HUES48 (cell line): ENCODE measurements at regions not wholly inside any gene's neighbourhood (a gene's known extent, or its start where the extent isn't known, plus 50 kb on each side); places are given as distances from the start of the nearest gene placed in this dataset.
A peak's percentile ranks its signal among the peaks of the same experiment; 100 is the strongest.

ENCODE experiments used
- H3K27ac ChIP-seq: one replicate; pipeline ENCODE4 v1.7.0; 2013; ENCODE audit warnings: low read depth, low read length, inconsistent platforms
- H3K27me3 ChIP-seq: 2 replicates; pipeline ENCODE4 v1.6.1; 2013; ENCODE audit warnings: mild to moderate bottlenecking, low read length; ENCODE audit not compliant: control insufficient read depth, insufficient read depth
- H3K36me3 ChIP-seq: 2 replicates; pipeline ENCODE4 v1.6.1; 2013; ENCODE audit warnings: low read length; ENCODE audit not compliant: control insufficient read depth, insufficient read depth
- H3K4me1 ChIP-seq: 2 replicates; pipeline ENCODE4 v1.6.1; 2013; ENCODE audit warnings: mild to moderate bottlenecking, low read length; ENCODE audit not compliant: control insufficient read depth, insufficient read depth
- H3K4me3 ChIP-seq: 2 replicates; pipeline ENCODE4 v1.5.1; 2013; ENCODE audit warnings: mild to moderate bottlenecking, low read depth, low read length
- H3K9ac ChIP-seq: 2 replicates; pipeline ENCODE4 v1.6.1; 2013; ENCODE audit warnings: mild to moderate bottlenecking, low read depth, low read length, moderate library complexity
- H3K9me3 ChIP-seq: 2 replicates; pipeline ENCODE4 v1.6.1; 2013; ENCODE audit warnings: low read length; ENCODE audit not compliant: control insufficient read depth, insufficient read depth

DNA sequence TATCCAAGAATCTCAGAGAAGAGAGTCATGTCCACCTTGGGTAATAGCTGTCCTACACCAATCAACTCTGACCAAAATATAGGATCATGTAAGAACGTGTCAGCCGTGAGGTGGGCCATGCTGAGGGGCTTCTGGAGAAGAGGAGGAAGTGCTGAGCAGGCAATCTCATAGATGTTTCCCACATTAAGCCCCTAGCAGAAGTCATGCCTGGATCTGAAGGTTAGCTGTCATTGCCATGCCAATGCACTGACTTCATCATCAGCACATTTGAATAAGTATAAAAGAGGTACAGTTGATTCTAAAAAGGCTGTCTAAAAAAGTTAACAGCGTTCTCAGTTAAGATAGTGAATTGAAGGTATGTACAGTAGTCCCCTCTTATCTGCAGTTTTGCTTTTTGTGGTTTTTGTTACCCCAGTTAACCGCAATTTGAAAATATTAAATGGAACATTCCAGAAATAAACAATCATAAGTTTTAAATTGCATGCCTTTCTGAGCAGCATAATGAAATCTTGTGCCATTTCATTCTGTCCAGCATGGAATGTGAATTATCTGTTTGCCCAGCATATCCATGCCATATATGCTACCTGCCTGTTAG, 67.2 kb upstream of the TMEM17 start:
- no peaks in the 10 kb centered on the region for H3K36me3 ChIP-seq
- peaks cover 26% of the 10 kb centered on the region for H3K27me3 ChIP-seq
- no peak overlapping the region for H3K27ac ChIP-seq
- H3K4me1 ChIP-seq, result peaks cover 16% of the 10 kb centered on the region
- no peak overlapping the region for H3K9ac ChIP-seq
- H3K4me3 ChIP-seq, result no peak overlapping the region
- H3K9me3 ChIP-seq, result no peaks in the 10 kb centered on the region

GRCh38 chr2:62570861-62571698, 65.1 kb upstream of the TMEM17 start:
- no peak overlapping the region for H3K27ac ChIP-seq
- no peaks in the 10 kb centered on the region for H3K36me3 ChIP-seq
- H3K9ac ChIP-seq, result no peak overlapping the region
- H3K4me3 ChIP-seq, result peak overlapping the region; percentile 61
- peaks cover 26% of the 10 kb centered on the region for H3K27me3 ChIP-seq
- no peaks in the 10 kb centered on the region for H3K9me3 ChIP-seq
- peaks cover 16% of the 10 kb centered on the region for H3K4me1 ChIP-seq

DNA sequence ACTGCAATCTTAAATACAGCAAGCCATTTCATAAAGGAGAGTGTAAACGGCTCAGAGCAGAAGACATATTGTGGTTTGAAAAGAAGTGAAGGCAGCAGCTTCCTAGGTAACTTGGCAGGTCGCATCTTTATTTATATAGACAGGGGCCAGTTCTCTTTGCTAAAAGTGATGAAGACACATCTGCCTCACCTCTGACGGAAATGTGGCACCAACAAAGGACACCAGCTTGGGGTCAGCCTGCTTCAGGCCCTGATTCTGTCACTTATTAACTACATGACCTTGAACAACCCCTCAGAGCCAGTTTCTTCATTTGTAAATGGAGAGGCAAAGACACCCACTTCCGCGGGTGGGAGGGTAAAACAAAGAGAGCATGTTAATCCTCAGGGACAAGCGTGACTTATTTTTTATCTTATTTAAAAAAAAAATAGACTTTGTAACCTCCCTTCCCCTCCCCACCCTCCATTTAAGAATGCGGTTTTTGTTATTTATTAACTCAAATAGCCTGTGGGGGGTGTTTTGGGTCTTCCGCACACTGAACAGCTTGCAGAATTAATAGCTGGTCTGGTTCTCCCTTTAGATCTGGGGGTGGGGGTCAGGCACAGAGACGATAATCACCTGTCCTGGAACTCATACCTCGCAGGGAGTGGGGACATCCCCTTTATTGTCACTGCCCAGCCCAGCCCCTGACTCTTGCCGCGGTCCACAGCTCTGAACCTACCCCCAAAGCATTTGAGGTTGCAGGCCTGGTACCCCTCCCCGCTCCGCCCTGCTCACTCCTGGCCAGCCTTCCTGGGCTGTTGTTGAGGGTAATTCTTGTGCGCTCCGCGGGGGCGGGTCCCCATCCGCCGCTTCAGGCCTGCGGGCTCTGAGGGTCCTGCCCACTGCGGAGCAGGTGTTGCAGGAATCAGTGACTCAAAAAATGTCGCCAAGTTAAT, 64.2 kb upstream of the TMEM17 start:
- peaks cover 26% of the 10 kb centered on the region for H3K27me3 ChIP-seq
- peak overlapping the region; percentile 61 for H3K4me3 ChIP-seq
- H3K9me3 ChIP-seq, result no peaks in the 10 kb centered on the region
- no peaks in the 10 kb centered on the region for H3K36me3 ChIP-seq
- H3K4me1 ChIP-seq, result peaks cover 16% of the 10 kb centered on the region
- H3K9ac ChIP-seq, result no peak overlapping the region
- H3K27ac ChIP-seq, result peak overlapping the region; percentile 5

DNA sequence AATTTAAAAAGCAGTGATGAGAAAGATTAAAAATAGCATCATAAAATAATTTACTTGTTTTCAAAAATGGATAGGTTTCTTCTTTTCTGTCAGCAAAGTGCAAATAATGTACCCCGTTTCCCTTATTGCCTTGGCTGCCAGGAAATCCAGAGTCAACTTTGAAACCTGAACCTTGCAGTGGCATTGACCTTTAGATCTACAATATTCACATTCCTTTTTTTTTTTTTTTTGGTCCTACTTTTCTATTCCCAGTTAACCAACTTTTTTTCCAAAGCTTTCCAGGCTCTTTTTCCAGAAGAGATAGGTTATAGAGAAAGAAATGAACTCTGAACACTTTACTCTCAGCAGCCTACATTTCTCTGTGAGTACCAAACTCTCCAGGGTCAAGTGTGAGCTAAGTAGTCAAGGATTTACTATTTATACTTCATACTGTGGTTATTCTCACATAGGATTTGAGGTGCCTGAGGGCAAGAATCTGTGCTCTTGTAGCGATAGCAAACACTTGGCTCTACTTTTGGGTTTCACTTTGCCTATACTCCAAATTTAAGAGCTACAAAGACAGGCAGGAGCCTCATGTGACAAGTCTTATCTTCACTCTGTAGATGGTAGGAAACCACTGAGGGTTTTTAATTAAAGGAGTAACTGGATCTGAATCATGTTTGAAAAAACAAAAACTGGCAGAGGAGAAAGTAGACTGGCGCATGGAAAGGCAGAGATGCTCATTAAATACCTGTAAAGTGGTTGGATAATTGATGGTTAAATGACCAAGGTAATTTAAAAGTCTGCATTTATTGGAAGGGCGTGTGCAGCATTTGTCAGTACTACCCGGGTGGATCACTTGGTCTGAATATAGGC, 63.2 kb upstream of the TMEM17 start:
- no peaks in the 10 kb centered on the region for H3K36me3 ChIP-seq
- H3K4me1 ChIP-seq, result peaks cover 16% of the 10 kb centered on the region
- H3K27me3 ChIP-seq, result peaks cover 26% of the 10 kb centered on the region
- no peak overlapping the region for H3K9ac ChIP-seq
- H3K27ac ChIP-seq, result no peak overlapping the region
- no peak overlapping the region for H3K4me3 ChIP-seq
- no peaks in the 10 kb centered on the region for H3K9me3 ChIP-seq

GRCh38 chr2:62568074-62568473, 62.1 kb upstream of the TMEM17 start:
- H3K27me3 ChIP-seq, result peaks cover 26% of the 10 kb centered on the region
- no peaks in the 10 kb centered on the region for H3K9me3 ChIP-seq
- peaks cover 16% of the 10 kb centered on the region for H3K4me1 ChIP-seq
- no peak overlapping the region for H3K27ac ChIP-seq
- no peak overlapping the region for H3K4me3 ChIP-seq
- no peaks in the 10 kb centered on the region for H3K36me3 ChIP-seq
- H3K9ac ChIP-seq, result no peak overlapping the region

- Histone ChIP-seq H3K27ac (no peak overlapping the region), H3K4me1 (peaks cover 16% of the 10 kb centered on the region), H3K27me3 (peaks cover 25% of the 10 kb centered on the region), H3K9me3 (no peaks in the 10 kb centered on the region), H3K4me3 (no peak overlapping the region), H3K9ac (no peak overlapping the region), H3K36me3 (no peaks in the 10 kb centered on the region)
Observed at GRCh38 chr2:62567669-62568068, 61.7 kb upstream of the TMEM17 start.

- H3K27ac ChIP-seq, result no peak overlapping the region
- H3K9ac ChIP-seq, result no peak overlapping the region
- no peaks in the 10 kb centered on the region for H3K9me3 ChIP-seq
- H3K36me3 ChIP-seq, result no peaks in the 10 kb centered on the region
- no peak overlapping the region for H3K4me3 ChIP-seq
- H3K4me1 ChIP-seq, result peaks cover 16% of the 10 kb centered on the region
- H3K27me3 ChIP-seq, result peaks cover 17% of the 10 kb centered on the region
Observed at GRCh38 chr2:62566847-62567246, 60.9 kb upstream of the TMEM17 start.

- no peak overlapping the region for H3K9ac ChIP-seq
- H3K27me3 ChIP-seq, result peaks cover 2% of the 10 kb centered on the region; the same call in 1 of the 2 replicates
- no peak overlapping the region for H3K27ac ChIP-seq
- no peaks in the 10 kb centered on the region for H3K9me3 ChIP-seq
- H3K36me3 ChIP-seq, result no peaks in the 10 kb centered on the region
- H3K4me1 ChIP-seq, result peaks cover 9% of the 10 kb centered on the region
- H3K4me3 ChIP-seq, result no peak overlapping the region
Observed at GRCh38 chr2:62565309-62565908, 59.4 kb upstream of the TMEM17 start.

GRCh38 chr2:62564380-62565137, 58.6 kb upstream of the TMEM17 start:
- Histone ChIP-seq H3K4me3 (no peak overlapping the region), H3K27ac (no peak overlapping the region), H3K27me3 (no peaks in the 10 kb centered on the region), H3K4me1 (0 out of 2 replicates have a peak, but pooled peaks cover under 1% of the 10 kb centered on the region), H3K36me3 (no peaks in the 10 kb centered on the region), H3K9me3 (no peaks in the 10 kb centered on the region), H3K9ac (no peak overlapping the region)
